SIG-M5 treated with dmso at 0.1 percent for 504 hours (cell line): ENCODE measurements at regions not wholly inside any gene's neighbourhood (a gene's known extent, or its start where the extent isn't known, plus 50 kb on each side); places are given as distances from the start of the nearest gene placed in this dataset.
"Not testable (repeated sequence)": the region's sequence is repeated elsewhere in the genome, so short reads cannot be mapped to it uniquely, and the experiment has no call there.

Source experiments
- DNase-seq: peaks from one replicate; lab custom pipeline; 2025; ENCODE audit not compliant: unreplicated experiment; lab: John Stamatoyannopoulos, UW

- no peak for DNase-seq
These were observed 561.9 kb upstream of the SOX9 start for GRCh38 chr17:71558901-71559300.

GRCh38 chr17:71572343-71572742, 548.5 kb upstream of the SOX9 start:
- no peak for DNase-seq

GRCh38 chr17:71578446-71578845, 542.4 kb upstream of the SOX9 start:
- no peak for DNase-seq

GRCh38 chr17:71580220-71580619, 540.6 kb upstream of the SOX9 start:
- DNase-seq, result no peak

GRCh38 chr17:71585540-71585939, 535.3 kb upstream of the SOX9 start:
- no peak for DNase-seq

GRCh38 chr17:71592431-71592830, 528.4 kb upstream of the SOX9 start:
- DNase-seq, result no peak

- no peak for DNase-seq
These were observed 527.7 kb upstream of the SOX9 start for GRCh38 chr17:71593078-71593477.

- DNase-seq, result not testable (repeated sequence)
These were observed 521.2 kb upstream of the SOX9 start for GRCh38 chr17:71599583-71599982.

GRCh38 chr17:71600137-71600789, 520.6 kb upstream of the SOX9 start:
- DNase-seq, result no peak

- DNase-seq, result no peak
These were observed 518.8 kb upstream of the SOX9 start for GRCh38 chr17:71601894-71602504.

GRCh38 chr17:71613996-71614395, 506.8 kb upstream of the SOX9 start:
- no peak for DNase-seq

- no peak for DNase-seq
These were observed 505.0 kb upstream of the SOX9 start for GRCh38 chr17:71615820-71616219.

- DNase-seq, result not testable (repeated sequence)
These were observed 503.1 kb upstream of the SOX9 start for GRCh38 chr17:71617767-71618166.

GRCh38 chr17:71625330-71625729, 495.5 kb upstream of the SOX9 start:
- no peak for DNase-seq

GRCh38 chr17:71628306-71628705, 492.5 kb upstream of the SOX9 start:
- DNase-seq, result no peak

GRCh38 chr17:71631483-71631882, 489.3 kb upstream of the SOX9 start:
- DNase-seq, result no peak

GRCh38 chr17:71632328-71632727, 488.5 kb upstream of the SOX9 start:
- DNase-seq, result no peak

GRCh38 chr17:71633391-71633849, 487.4 kb upstream of the SOX9 start:
- no peak for DNase-seq

GRCh38 chr17:71634376-71634775, 486.4 kb upstream of the SOX9 start:
- no peak for DNase-seq

- DNase-seq, result no peak
These were observed 485.6 kb upstream of the SOX9 start for GRCh38 chr17:71635187-71635586.

- DNase-seq, result no peak
These were observed 484.2 kb upstream of the SOX9 start for GRCh38 chr17:71636644-71637043.

GRCh38 chr17:71638668-71639067, 482.2 kb upstream of the SOX9 start:
- no peak for DNase-seq

GRCh38 chr17:71639865-71640264, 481.0 kb upstream of the SOX9 start:
- DNase-seq, result no peak
